ENCODE measurements at regions not wholly inside any gene's neighbourhood (a gene's known extent, or its start where the extent isn't known, plus 50 kb on each side); places are given as distances from the start of the nearest gene placed in this dataset.

DNA sequence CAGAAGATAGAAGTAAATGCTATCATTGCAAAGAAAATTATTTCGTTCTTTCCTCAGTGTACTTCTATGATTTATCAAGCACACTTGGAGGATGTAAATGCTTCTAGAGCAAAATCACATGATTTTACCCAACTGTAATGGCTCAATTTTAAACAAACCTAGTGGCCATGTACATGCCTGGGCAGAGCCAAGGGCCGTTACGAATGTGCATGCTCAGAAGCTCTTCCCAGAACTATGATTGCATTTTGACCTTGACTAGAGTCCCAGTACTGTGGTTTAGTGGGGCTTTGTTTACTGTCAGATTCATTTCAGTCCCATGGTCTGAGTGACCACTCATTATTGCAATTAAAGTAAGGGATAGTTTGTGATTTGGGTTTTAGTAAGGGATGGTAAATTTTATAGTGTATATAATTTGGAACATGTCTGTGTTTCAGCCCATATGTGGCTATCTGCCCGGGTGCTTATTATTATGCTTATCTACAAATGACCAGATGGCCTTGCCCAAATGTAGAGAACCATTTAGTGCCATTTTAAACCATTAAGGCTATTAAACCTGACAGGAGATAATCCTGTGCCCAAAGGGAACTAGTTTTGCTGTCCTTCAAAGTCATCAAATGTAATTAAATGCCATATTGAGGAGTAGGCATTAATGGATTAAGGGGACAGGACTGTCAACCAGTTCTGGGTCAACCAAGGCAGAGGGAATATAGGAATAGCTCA, 239.1 kb downstream of the ICOS start:
- H3K27me3 Mint-ChIP-seq (ENCODE audit: low read depth) = peaks cover 6% of the 10 kb centered on the region
- H3K4me1 Mint-ChIP-seq = peaks cover 5% of the 10 kb centered on the region

DNA sequence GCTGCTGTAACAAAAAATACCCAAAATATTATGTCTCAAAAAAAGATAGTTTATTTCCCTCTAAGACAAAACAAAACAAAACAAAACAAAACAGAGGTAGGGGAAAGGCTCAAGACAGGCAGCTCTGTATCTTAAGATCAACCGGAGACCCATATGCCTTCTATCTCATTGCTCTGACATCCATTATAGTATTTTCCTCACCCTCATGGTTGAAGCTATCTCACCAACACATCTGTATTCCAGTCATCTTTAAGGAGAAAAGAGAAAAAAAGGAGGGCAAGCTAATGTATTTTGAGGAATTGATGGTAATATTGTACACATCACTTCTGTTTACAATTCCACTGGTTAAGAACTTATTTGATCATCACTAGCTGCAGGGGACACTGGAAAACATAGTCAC, 239.7 kb downstream of the ICOS start:
- Mint-ChIP-seq H3K27ac (no peak overlapping the region), H3K27me3 (ENCODE audit: low read depth) (peaks cover 3% of the 10 kb centered on the region), H3K36me3 (ENCODE audit: low read depth) (no peaks in the 10 kb centered on the region), H3K4me1 (peaks cover 5% of the 10 kb centered on the region), H3K9me3 (no peaks in the 10 kb centered on the region), H3K4me3 (no peak overlapping the region)
- TF ChIP-seq, protein P1, sequence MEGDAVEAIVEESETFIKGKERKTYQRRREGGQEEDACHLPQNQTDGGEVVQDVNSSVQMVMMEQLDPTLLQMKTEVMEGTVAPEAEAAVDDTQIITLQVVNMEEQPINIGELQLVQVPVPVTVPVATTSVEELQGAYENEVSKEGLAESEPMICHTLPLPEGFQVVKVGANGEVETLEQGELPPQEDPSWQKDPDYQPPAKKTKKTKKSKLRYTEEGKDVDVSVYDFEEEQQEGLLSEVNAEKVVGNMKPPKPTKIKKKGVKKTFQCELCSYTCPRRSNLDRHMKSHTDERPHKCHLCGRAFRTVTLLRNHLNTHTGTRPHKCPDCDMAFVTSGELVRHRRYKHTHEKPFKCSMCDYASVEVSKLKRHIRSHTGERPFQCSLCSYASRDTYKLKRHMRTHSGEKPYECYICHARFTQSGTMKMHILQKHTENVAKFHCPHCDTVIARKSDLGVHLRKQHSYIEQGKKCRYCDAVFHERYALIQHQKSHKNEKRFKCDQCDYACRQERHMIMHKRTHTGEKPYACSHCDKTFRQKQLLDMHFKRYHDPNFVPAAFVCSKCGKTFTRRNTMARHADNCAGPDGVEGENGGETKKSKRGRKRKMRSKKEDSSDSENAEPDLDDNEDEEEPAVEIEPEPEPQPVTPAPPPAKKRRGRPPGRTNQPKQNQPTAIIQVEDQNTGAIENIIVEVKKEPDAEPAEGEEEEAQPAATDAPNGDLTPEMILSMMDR (IDR thresholded peaks at IDR 0.05; ENCODE audit: unreplicated experiment in 3 of 3) = no peak

More for the DNA sequence above, 239.1 kb downstream of the ICOS start:
- H3K4me3 Mint-ChIP-seq = no peak overlapping the region
- H3K36me3 Mint-ChIP-seq (ENCODE audit: low read depth) = no peaks in the 10 kb centered on the region
- H3K27ac Mint-ChIP-seq = no peak overlapping the region
- TF ChIP-seq, protein P1 (IDR thresholded peaks at IDR 0.05; ENCODE audit: unreplicated experiment in 3 of 3) = no peak
- H3K9me3 Mint-ChIP-seq = no peaks in the 10 kb centered on the region

DNA sequence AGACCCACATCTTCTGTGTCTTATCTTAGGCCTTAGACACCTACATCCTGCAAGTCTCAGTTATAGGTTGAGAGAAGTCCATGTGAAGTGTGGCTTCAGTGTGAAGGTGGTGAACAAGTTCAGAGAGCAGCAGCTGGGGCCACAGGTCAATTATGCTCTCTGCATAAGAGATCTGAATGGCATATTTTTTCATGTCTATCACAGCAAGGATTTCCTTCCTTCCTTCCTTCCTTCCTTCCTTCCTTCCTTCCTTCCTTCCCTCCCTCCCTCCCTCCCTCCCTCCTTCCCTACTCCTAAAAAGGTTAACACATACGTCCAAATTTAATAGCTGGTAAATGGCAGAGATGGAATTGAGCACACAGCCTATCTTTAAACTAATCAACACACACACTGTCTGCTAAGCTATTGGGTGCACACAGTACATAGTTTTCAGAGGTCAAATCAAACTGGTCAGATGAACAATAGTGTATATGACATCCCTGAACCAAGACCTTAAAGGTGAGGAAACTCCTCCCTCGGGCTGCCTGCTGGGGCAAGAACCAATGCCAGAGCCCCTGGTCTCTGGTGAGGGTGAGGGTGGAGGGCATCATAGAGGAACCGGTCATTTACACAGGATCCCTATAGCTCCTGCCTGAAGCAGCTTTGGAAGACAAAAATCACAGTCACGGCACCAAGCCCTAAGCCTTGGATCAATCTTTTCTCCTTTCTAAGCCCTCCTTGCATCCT, 240.9 kb downstream of the ICOS start:
- no peaks in the 10 kb centered on the region for H3K36me3 Mint-ChIP-seq (ENCODE audit: low read depth)
- peaks cover 3% of the 10 kb centered on the region for H3K27me3 Mint-ChIP-seq (ENCODE audit: low read depth)
- H3K27ac Mint-ChIP-seq = no peak overlapping the region
- peaks cover 5% of the 10 kb centered on the region for H3K4me1 Mint-ChIP-seq
- TF ChIP-seq, protein P1 (IDR thresholded peaks at IDR 0.05; ENCODE audit: unreplicated experiment in 3 of 3) = no peak
- H3K9me3 Mint-ChIP-seq = no peaks in the 10 kb centered on the region
- H3K4me3 Mint-ChIP-seq = no peak overlapping the region

DNA sequence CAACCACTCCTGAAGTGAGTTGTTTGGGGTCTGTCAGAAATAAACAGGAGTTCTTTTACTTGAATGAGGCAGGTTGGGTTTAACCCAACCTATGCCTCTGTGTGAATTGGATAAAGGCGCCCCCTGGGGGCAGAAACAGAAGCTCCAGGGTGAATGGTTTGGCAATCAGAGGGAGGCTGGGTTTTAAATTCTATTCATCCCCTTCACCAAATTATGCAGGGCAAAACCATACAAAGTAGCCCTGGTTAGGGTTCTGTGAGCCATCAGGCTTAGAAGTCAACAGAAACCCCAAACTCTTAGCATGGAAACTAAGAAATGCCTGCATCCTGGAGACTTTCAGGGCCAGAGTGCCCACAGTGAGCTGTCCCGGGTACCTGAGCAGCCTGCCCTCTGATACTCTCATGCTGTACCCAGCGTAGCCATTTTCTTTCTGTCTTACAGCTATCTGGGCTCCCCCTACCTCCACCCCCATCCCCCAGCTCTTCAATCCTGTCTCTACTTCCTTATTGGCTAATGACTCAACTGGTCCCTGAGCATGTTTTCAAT, 241.5 kb downstream of the ICOS start:
- Mint-ChIP-seq H3K4me1 (peaks cover 5% of the 10 kb centered on the region), H3K9me3 (no peaks in the 10 kb centered on the region), H3K27ac (no peak overlapping the region), H3K4me3 (no peak overlapping the region), H3K27me3 (ENCODE audit: low read depth) (peaks cover 3% of the 10 kb centered on the region), H3K36me3 (ENCODE audit: low read depth) (no peaks in the 10 kb centered on the region)
- TF ChIP-seq, protein P1 (IDR thresholded peaks at IDR 0.05; ENCODE audit: unreplicated experiment in 3 of 3) = peak; percentile 15 to 46 (median 20)

DNA sequence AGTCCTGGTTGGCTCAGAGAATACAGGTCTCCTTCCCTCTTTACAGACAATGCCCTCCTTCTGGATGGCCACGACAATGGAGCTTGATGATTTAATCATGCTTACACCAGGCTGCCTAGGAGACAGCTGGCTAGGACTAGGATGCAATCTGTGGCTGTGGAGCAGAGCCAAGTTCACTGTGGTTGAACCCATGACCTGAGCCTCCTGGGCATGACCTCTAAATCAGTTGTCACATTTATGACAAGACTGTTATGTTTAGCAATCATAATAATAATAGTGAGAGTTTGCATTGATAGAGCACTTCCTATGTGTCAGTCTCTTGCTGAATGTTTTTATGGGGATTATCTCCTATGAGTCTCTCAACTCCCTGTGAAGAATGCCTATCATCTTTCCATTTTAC, 244.1 kb downstream of the ICOS start:
- Mint-ChIP-seq H3K27me3 (ENCODE audit: low read depth) (peaks cover 3% of the 10 kb centered on the region), H3K27ac (no peak overlapping the region), H3K4me3 (no peak overlapping the region), H3K36me3 (ENCODE audit: low read depth) (no peaks in the 10 kb centered on the region), H3K4me1 (peaks cover 11% of the 10 kb centered on the region), H3K9me3 (no peaks in the 10 kb centered on the region)
- TF ChIP-seq, protein P1 (IDR thresholded peaks at IDR 0.05; ENCODE audit: unreplicated experiment in 3 of 3) = no peak

Measured in nephron (organoid).